ENCODE measurements at regions not wholly inside any gene's neighbourhood (a gene's known extent, or its start where the extent isn't known, plus 50 kb on each side); places are given as distances from the start of the nearest gene placed in this dataset.

DNA sequence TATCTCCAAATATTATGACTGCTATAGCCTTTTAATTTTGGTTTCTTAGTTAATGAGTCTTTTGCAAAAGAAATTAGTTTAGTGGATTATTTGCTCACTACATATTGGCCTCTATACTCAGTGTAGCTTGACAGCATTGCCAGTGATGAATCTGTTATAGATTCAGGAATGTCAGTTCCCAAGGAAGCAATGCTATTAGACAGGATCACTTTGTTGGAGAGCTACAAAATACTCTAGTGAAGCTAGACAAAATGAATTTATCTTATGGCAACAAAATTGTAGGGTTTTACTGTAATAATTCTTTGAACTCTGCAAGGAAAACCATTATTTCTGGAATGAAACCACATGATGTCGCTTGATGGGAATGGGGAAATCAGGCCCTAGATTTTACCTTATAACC, 543.3 kb downstream of the SQOR start:
- TF ChIP-seq, protein P1, sequence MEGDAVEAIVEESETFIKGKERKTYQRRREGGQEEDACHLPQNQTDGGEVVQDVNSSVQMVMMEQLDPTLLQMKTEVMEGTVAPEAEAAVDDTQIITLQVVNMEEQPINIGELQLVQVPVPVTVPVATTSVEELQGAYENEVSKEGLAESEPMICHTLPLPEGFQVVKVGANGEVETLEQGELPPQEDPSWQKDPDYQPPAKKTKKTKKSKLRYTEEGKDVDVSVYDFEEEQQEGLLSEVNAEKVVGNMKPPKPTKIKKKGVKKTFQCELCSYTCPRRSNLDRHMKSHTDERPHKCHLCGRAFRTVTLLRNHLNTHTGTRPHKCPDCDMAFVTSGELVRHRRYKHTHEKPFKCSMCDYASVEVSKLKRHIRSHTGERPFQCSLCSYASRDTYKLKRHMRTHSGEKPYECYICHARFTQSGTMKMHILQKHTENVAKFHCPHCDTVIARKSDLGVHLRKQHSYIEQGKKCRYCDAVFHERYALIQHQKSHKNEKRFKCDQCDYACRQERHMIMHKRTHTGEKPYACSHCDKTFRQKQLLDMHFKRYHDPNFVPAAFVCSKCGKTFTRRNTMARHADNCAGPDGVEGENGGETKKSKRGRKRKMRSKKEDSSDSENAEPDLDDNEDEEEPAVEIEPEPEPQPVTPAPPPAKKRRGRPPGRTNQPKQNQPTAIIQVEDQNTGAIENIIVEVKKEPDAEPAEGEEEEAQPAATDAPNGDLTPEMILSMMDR (conservative IDR thresholded peaks at IDR 0.05; ENCODE audit: control insufficient read depth, insufficient read depth, low read depth, low read length), result no peak
- H3K4me3 ChIP-seq (ENCODE audit: control insufficient read depth, low read depth, low read length), result no peak overlapping the region
- DNase-seq (ENCODE audit: low read depth), result no peak

DNA sequence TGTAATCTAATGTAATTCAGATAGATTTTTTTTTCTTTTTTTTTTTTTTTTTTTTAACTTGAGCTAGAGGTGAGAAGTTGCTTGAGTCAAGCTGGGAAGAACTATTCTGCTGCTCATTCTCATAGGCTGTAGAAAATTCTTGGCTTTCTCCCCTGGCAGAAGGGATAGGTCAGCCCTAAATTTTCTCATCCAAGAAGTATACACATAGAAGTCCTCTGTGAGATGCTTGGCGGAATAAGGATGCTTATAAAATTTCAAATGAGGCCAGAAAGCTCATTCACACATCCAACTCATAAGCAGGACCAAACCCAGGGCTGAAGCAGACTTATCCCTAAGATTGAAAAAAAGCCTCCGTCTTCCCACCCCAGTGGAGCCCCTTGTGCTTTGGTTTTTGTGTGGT, 572.5 kb downstream of the SQOR start:
- TF ChIP-seq, protein P1 (conservative IDR thresholded peaks at IDR 0.05; ENCODE audit: control insufficient read depth, insufficient read depth, low read depth, low read length), result no peak
- DNase-seq (ENCODE audit: low read depth), result no peak
- H3K4me3 ChIP-seq (ENCODE audit: control insufficient read depth, low read depth, low read length), result no peak overlapping the region

GRCh38 chr15:46213551-46213950, 578.7 kb downstream of the SQOR start:
- TF ChIP-seq, protein P1 (conservative IDR thresholded peaks at IDR 0.05; ENCODE audit: control insufficient read depth, insufficient read depth, low read depth, low read length), result no peak
- no peak overlapping the region for H3K4me3 ChIP-seq (ENCODE audit: control insufficient read depth, low read depth, low read length)
- no peak for DNase-seq (ENCODE audit: low read depth)

- no peak overlapping the region for H3K4me3 ChIP-seq (ENCODE audit: control insufficient read depth, low read depth, low read length)
- no peak for DNase-seq (ENCODE audit: low read depth)
- TF ChIP-seq, protein P1 (conservative IDR thresholded peaks at IDR 0.05; ENCODE audit: control insufficient read depth, insufficient read depth, low read depth, low read length), result no peak
Measured at GRCh38 chr15:46222826-46223225, 588.0 kb downstream of the SQOR start.

DNA sequence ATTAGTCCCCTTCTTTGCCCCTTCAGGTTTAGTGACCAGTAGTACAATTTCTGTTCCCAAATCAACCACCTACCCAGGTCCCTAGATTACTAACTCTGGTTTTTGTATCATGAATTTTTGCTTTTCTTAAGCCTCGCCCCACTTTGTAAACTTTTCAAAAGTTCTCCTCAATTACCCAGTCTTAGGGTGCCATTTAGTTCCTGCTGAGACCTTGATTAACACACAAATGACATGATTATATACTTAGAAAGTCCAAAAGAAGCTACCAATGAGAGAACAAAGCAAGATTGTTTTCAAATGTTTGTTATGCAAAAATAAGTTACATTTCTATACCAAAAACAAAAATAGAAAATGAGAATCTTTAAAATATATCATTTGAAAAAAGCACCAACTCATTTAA, 594.4 kb downstream of the SQOR start:
- TF ChIP-seq, protein P1 (conservative IDR thresholded peaks at IDR 0.05; ENCODE audit: control insufficient read depth, insufficient read depth, low read depth, low read length), result no peak
- H3K4me3 ChIP-seq (ENCODE audit: control insufficient read depth, low read depth, low read length), result no peak overlapping the region
- no peak for DNase-seq (ENCODE audit: low read depth)

DNA sequence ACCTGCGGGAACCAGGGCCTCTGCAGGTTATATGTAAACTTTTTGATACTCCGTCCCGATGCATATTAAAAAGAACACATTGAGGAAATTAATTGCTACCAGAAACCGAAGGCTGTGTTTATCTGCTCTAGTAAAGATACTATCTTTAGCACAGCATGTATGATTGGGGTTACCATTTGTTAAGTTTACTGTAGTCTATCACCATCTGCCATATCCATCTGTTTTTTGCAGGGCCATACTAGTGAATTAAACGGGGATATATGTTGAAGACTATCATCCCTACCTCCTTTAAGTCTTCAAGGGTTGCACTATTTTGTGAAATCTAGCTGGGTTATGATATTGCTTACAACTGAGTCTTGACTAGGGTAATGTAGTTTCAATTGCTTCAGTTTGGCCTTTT, 597.0 kb downstream of the SQOR start:
- TF ChIP-seq, protein P1 (conservative IDR thresholded peaks at IDR 0.05; ENCODE audit: control insufficient read depth, insufficient read depth, low read depth, low read length), result no peak
- DNase-seq (ENCODE audit: low read depth), result no peak
- no peak overlapping the region for H3K4me3 ChIP-seq (ENCODE audit: control insufficient read depth, low read depth, low read length)

DNA sequence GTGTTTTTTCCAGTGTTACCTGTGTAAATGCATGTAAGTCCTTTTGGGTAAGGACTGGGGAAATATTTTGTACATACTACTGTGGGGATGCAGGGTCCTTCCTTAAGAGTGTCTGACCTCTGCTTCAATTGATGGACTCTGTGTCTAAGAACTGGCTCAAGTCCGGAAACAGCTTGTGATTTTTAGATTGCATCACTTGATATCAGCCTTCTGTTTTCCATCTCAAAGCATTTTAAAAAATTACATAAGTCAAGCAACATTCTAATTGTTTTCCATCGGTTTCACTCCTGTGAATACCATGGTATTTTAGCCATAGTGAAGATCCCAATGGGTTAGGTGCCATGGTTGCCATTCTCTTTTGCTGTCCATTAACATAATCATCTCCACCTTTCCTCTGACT, 597.6 kb downstream of the SQOR start:
- no peak for DNase-seq (ENCODE audit: low read depth)
- no peak overlapping the region for H3K4me3 ChIP-seq (ENCODE audit: control insufficient read depth, low read depth, low read length)
- TF ChIP-seq, protein P1 (conservative IDR thresholded peaks at IDR 0.05; ENCODE audit: control insufficient read depth, insufficient read depth, low read depth, low read length), result no peak
